KBM-7 (cell line): ENCODE measurements at regions not wholly inside any gene's neighbourhood (a gene's known extent, or its start where the extent isn't known, plus 50 kb on each side); places are given as distances from the start of the nearest gene placed in this dataset.
"Not testable (repeated sequence)": the region's sequence is repeated elsewhere in the genome, so short reads cannot be mapped to it uniquely, and the experiment has no call there.

Experiments
- DNase-seq: peaks from one replicate; pipeline ENCODE4 v3.0.0-alpha.2; 2015
- in situ Hi-C: fragments of 300-500 bp; cut with MboI; formaldehyde crosslinking; loops from 2 replicates; pipeline ENCODE4 v1.14.3; 2020; ENCODE audit warnings: low sequenced_read_pairs, low pct_unique_long_range_greater_than_20kb, mixed read lengths

DNA sequence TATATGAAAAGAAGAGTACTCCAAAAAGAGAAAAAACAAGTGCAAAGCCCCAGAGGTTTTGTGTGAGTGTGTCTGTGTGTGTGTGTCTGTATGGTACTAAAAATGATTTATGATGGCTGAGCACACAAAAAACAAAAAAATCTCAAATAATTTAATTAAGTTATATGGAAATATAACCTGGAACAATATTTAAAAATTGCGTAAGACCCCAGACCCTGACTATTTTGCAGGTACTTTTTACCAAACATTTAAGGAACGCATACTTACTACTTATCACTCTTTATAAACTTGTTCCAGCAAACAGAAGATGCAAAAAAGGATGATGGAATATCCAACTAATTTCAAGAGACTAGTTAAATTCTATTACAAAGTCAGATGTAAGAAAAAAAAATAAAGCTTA lies 317.4 kb upstream of the KCNH7 start:
- in situ Hi-C loops, result no loop called here
- DNase-seq, result no peak

DNA sequence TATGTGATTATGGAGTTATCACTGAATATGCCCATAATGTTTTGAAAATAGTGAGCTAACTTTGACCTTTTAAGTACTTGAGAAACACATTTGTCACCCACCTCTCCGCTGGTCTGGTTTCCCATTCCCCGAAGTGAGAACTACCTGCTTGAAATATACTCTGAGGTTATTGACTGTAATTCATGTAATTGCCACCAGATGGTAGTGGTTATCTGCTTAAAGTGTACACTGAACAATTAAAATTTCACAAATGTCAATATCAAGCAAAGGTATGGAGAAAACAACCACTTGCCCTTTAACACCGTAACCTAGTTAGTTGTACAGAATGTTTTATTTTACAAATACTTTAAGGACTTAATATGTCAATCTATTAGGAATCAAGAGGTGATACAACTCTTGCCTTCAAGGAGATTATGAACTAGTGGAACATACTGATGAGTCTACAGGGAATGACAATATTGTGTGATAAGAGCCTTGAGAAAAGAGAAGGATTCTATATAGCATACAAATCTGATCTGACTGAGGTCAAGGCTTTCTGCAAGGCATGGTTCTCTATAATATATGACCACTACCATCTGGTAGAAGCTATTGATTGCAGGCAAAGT lies 316.8 kb upstream of the KCNH7 start:
- in situ Hi-C loops, result no loop called here
- DNase-seq, result peak; percentile 53

DNA sequence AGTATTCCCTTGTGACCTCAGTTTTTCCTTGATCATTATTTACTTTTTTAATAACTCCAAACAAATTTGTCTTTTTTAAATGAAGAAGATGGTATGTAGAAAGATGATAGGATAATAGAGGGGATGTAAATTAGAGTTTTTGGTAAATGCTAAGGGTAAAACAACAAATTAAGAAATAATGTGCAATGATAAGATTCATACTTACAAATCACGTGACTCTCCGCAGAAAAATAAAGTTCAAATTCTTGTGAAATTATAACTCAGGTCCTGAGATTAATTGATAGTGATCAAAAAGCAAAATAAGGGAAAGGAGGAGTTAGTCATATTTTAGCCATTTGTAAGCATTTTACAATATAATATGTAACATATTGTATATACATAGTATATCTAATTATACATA lies 304.1 kb upstream of the KCNH7 start:
- DNase-seq, result no peak
- in situ Hi-C loops, result no loop called here

GRCh38 chr2:163138947-163139346 lies 300.4 kb upstream of the KCNH7 start:
- in situ Hi-C loops, result no loop called here
- no peak for DNase-seq

- DNase-seq, result no peak
- in situ Hi-C loops, result no loop called here
Measured at GRCh38 chr2:163135256-163135655, 296.7 kb upstream of the KCNH7 start.

DNA sequence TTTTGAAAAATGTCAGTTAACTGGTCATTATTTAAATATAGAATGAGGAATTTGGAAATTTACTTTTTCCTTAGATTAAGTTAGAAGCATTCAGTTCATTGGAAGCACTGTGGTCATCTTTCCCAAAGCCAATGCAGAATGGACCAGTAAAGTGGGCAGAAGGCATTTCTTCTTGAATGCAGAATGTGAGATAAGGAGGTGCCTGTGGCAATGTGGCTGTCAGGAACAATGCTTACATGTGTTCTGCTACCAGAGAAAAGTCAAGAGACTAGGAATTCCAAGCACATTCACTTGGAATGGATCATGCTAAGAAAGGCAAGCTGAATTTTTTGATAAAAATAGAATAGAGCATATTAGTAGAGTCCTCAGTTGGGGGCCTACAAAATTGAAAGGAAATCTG lies 295.0 kb upstream of the KCNH7 start:
- in situ Hi-C loops, result no loop called here
- DNase-seq, result no peak

DNA sequence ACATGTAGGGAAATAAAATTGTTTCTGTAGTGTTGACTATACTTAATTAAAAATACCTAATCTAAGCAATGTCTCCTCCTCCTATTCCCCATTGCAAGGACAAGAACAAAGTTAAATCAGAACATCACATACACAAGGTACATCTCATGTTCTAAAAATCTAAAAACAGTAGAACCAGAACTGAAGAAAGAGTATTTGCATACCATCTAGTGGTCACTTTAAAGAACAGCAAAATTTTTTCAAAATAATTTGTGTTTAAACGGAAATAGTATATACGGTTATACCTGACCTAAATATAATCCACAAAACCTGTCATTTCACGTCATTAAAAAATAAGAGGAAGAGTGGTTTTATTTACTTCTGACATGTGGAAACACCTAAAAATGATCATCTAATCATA lies 294.3 kb upstream of the KCNH7 start:
- in situ Hi-C loops, result no loop called here
- DNase-seq, result peak; percentile 6

DNA sequence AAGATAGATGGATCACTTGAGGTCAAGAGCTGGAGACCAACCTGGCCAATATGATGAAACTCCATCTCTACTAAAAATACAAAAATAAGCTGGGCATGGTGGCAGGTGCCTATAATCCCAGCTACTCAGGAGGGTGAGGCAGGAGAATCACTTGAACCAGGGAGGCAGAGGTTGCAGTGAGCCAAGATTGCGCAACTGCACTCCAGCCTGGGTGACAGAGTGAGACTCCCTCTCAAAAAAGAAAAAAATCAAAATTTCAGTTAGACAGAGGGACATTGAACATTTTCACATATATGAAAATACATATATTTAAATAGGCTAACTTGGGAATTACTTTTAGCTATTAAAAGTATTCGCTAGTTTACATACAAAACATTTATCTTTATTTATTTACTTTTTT lies 293.6 kb upstream of the KCNH7 start:
- in situ Hi-C loops, result not testable (repeated sequence)

GRCh38 chr2:163123526-163123925 lies 285.0 kb upstream of the KCNH7 start:
- DNase-seq, result no peak

More for the DNA sequence above, 293.6 kb upstream of the KCNH7 start:
- not testable (repeated sequence) for DNase-seq

DNA sequence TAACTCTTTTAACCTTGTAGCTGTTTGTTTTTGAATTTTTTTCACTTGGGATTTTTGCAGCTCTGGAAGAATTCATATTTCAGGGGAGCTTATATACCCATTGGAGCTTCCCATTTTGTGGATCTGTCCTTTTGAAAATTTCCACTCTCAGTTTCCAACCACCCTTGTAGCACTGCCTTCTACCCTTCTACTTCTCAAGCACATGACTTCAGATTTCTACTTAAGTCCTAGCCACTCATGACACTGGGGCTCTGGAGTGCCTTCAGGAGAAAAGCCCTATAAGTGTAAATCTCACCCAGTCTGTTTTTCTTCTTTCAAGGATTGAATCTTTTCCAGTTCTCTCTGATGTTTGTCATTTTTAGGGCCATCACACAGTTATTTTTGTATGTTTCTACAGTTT lies 283.7 kb upstream of the KCNH7 start:
- DNase-seq, result no peak
- in situ Hi-C loops, result no loop called here

More at GRCh38 chr2:163123526-163123925, 285.0 kb upstream of the KCNH7 start:
- in situ Hi-C loops, result no loop called here

DNA sequence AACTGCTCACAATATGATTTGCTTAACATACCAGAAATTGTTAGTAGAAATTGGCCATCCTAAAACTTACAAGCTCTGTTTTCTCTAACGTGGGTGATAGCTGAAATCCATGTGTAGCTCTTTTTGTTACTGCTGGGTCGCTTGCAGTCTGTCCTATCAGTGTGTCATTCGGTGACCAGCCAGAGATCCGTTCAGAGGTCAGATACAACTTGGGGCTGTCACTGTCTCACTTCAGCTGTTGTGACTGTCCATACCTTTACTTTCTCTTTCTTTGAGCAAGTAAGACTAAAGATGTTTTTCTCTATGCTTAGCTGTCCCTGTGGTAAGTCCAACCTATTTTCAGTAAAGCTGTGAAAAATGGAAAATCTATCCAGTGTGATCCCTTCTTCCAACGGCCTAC lies 282.9 kb upstream of the KCNH7 start:
- in situ Hi-C loops, result no loop called here
- no peak for DNase-seq

GRCh38 chr2:163119966-163120365 lies 281.4 kb upstream of the KCNH7 start:
- in situ Hi-C loops, result no loop called here
- no peak for DNase-seq

DNA sequence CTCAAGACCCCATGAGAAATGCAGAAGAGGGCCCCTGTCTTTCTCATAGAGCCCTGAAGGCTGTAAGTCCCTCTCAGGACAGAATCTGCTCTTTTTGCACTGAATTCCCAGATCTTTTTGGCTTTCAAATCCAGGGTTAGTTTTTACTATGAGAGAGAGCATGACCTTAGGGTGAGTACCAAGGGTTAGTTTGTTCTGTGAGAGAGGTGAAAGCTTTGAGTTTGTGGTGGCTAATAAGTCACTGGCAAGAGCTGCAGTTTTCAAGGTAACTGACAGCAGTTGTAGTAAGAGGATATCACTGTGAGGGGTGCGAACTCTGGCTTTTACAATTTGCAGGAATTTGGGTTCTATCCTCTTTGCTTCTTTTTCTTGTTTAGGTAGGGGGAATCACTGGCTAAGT lies 248.4 kb upstream of the KCNH7 start:
- in situ Hi-C loops, result no loop called here
- no peak for DNase-seq

DNA sequence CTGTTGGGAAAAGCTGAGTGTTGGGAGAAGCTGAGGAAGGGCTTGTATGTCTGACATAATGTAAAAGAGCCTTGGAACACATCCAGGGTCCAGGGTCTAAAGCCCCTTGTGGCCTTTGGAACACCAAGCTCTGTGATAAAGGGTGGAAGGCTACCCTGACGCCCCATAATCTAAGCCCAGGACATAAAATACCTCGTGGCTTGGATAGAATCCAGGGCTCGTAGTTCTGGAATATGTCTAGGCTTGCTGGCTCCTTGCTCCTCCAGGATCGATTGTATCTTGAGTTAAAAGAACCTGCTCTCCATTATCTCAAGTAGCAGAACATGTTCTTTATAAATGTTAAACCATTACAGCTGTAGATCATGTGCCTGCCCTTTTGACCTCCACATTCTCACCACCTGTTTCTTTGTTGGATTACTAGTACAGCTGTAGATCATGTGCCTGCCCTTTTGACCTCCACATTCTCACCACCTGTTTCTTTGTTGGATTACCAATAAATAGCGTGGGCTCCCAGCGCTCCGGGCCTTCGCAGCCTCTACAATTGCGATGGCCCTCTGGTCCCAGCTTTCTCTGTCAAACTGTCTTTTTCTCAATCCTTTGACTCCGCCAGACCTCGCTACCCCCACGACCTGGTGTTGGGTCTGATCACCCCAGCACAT lies 246.9 kb upstream of the KCNH7 start:
- DNase-seq, in situ Hi-C loops: not testable (repeated sequence)

DNA sequence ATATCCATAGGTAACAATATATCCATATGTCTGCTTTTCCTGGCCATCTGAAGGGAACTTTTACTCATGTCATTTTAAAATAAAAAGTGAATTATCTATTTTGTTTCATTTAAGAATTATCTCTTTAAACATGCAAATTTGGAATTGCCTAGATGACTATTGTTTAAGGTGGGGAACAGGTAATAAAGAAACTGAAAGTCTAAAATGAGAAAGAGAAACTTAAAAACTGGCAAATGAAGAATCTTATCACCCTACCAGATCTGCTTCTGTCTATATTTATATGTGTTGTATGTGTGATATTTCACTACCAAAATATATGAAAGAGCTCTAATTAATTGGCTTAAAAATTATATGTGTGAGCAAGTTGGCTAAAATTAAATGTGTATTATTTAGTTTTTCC lies 243.2 kb upstream of the KCNH7 start:
- in situ Hi-C loops, result no loop called here
- no peak for DNase-seq

GRCh38 chr2:163077241-163077640 lies 238.7 kb upstream of the KCNH7 start:
- in situ Hi-C loops, result no loop called here
- DNase-seq, result peak; percentile 1

GRCh38 chr2:163066085-163066484 lies 227.5 kb upstream of the KCNH7 start:
- DNase-seq, result no peak
- in situ Hi-C loops, result no loop called here

- no peak for DNase-seq
- in situ Hi-C loops, result no loop called here
Measured at GRCh38 chr2:163062524-163062923, 224.0 kb upstream of the KCNH7 start.

DNA sequence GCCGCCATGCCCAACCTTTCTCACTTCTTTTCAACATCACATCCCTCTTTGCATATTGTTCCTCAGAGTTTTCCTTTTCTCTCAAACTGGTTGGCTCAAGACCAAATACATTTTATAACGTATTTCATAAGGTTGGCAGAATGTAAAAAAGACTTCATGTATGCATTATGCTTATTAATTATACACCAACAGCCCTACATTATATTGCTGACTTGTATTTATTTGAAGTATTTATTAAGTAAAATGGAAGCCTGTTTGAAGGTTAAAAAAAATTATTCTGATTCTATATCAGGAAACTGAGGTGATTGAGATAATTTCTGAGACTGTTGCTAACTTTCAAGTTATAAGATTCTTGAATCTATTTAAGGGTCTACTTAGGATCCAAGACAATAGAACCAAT lies 208.0 kb upstream of the KCNH7 start:
- no peak for DNase-seq
- in situ Hi-C loops, result no loop called here

DNA sequence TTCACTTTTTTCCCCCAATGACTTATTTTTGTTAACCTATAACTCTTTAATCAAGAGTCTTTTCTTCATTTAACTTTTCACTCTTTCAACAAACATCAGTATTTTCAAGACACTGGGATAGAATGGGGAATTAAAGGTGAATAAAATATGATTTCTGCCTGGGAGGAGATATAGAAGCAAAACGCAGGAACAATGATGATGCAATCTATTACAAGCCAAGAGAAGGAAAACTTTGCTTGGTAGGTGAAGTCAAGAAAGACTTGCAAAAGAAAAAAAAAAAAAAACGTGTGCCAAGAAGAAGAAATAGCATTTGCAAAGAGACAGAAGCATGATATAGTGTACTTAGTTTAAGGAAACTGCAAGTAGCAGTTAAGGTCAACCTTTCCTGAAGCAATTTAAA lies 207.3 kb upstream of the KCNH7 start:
- DNase-seq, result no peak
- in situ Hi-C loops, result no loop called here

- no peak for DNase-seq
- in situ Hi-C loops, result no loop called here
Measured at GRCh38 chr2:163044114-163044513, 205.5 kb upstream of the KCNH7 start.
